Erythroblast (primary cell): ENCODE measurements at regions not wholly inside any gene's neighbourhood (a gene's known extent, or its start where the extent isn't known, plus 50 kb on each side); places are given as distances from the start of the nearest gene placed in this dataset.

Experiments used
- GATA1 ChIP-seq: IDR thresholded peaks from 2 replicates; pipeline ENCODE4 v1.6.1; 2011; ENCODE audit warnings: low read depth, mild to moderate bottlenecking, control low read depth, low read length, moderate library complexity
- POLR2A ChIP-seq: IDR thresholded peaks from 2 replicates; pipeline ENCODE4 v1.6.1; 2011; ENCODE audit warnings: mild to moderate bottlenecking, low read length

DNA sequence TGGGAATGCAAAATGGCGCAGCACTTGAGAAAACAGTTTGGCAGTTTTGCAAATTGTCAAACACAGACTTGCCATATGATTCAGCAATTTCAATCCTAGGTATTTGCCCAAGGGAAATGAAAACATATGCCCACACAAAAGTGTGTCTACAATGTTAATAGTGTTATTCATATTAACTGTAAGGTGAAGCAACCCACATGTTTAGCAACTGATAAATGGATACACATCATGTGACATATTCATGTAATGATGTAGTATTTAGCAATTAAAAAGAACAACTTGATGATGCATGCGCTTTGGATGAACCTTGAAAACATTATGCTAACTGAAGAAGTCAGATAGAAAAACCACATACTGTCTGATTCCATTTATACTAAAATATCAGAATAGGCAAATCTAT is 539.0 kb upstream of the PPP2R3A start:
- TF ChIP-seq POLR2A (no peak), GATA1 (no peak)
